Testis (tissue), 2 donors: ENCODE measurements at regions not wholly inside any gene's neighbourhood (a gene's known extent, or its start where the extent isn't known, plus 50 kb on each side); places are given as distances from the start of the nearest gene placed in this dataset.

ENCODE experiments used
- CTCF ChIP-seq, 3 experiments: fragments of 450-650 bp in 2 of 3; fragments of 200-600 bp in 1 of 3; sonication (generic) in 1 of 3; IDR thresholded peaks; one replicate each; pipeline ENCODE4 v1.5.1; 2016 to 2019; ENCODE audit warnings: antibody characterized with exemption in 3 of 3, mild to moderate bottlenecking in 2 of 3, moderate library complexity in 1 of 3
- POLR2A ChIP-seq: fragments of 450-650 bp; IDR thresholded peaks from one replicate; pipeline ENCODE4 v1.6.1; 2017; ENCODE audit warnings: antibody characterized with exemption, mild to moderate bottlenecking, moderate library complexity

- TF ChIP-seq CTCF (IDR thresholded peaks at IDR 0.05) = no peak
- no peak for TF ChIP-seq POLR2A
Observed at GRCh38 chr14:96683562-96684289, 113.5 kb upstream of the VRK1 start.
